Pancreas (tissue), 10 donors: ENCODE measurements at regions not wholly inside any gene's neighbourhood (a gene's known extent, or its start where the extent isn't known, plus 50 kb on each side); places are given as distances from the start of the nearest gene placed in this dataset.

ENCODE experiments used
- ATAC-seq, 4 donors: fragments of 200-7000 bp; cut with Tn5 transposase; one replicate each; pipeline versions ENCODE4 v1.8.0 to v1.9.1; 2020; ENCODE audit warnings: mild to moderate bottlenecking in 4 of 4, moderate library complexity in 4 of 4
- DNase-seq, 6 donors: peaks; one replicate each; pipeline ENCODE4 v3.0.0-alpha.2; 2020
- FAIRE-seq: peaks from 2 replicates; lab custom pipeline; 2012; peaks lifted over from hg19 to GRCh38; lab: Jason Lieb, UNC
- H3K27ac ChIP-seq, 4 donors: fragments of 200-600 bp; sonication (generic); 1 replicate in 3 of 4; 2 replicates in 1 of 4; pipeline versions ENCODE4 v1.5.0 to v1.8.0; 2020
- H3K27me3 ChIP-seq, 4 donors: fragments of 200-600 bp; one replicate each; pipeline ENCODE4 v1.8.0; 2021
- H3K36me3 ChIP-seq, 3 donors: fragments of 200-600 bp; sonication (generic) in 1 of 3; one replicate each; pipeline versions ENCODE4 v1.5.0 to v1.8.0; 2020 to 2021
- H3K4me1 ChIP-seq, 3 donors: fragments of 200-600 bp; one replicate each; pipeline ENCODE4 v1.8.0; 2021
- H3K4me3 ChIP-seq, 4 donors: fragments of 200-600 bp; sonication (generic) in 2 of 4; one replicate each; pipeline versions ENCODE4 v1.5.0 to v1.8.0; 2020 to 2021
- H3K9me3 ChIP-seq, 4 donors: fragments of 200-600 bp; one replicate each; pipeline ENCODE4 v1.8.0; 2021
- WGBS, 2 donors: extraction: QIAGEN DNeasy Blood & Tissue Kit; methylation state at CpG; one replicate each; pipeline ENCODE4 v1.1.7; 2013; 5-methylcytosine and 5-hydroxymethylcytosine counted together
- intact Hi-C, 3 donors: fragments of 100-400 bp; cut with DNase I; formaldehyde crosslinking; loops; one replicate each; pipeline versions ENCODE4 v1.11.1 to v1.14.2; 2022
- TF ChIP-seq, protein P1 (sequence below), 4 donors: fragments of 200-600 bp; sonication (generic) in 3 of 4; IDR thresholded peaks; one replicate each; pipeline versions ENCODE4 v1.5.0 to v1.8.0; 2021; ENCODE audit warnings: antibody characterized with exemption in 4 of 4
- donor health status: healthy with polysubstance abuse.
- donor health status: DM: no; HTN: no; CAD: no; lungs with moderate emphysema.
- donor health status: DM: no; HTN: no; CAD: no.
- donor health status: control.
- donor health status: control.
- donor health status: Bipolar disorder and iron deficiency.
- donor health status: DM: yes; HTN: yes; CAD: no.
- donor health status: DM: no; HTN: no; CAD: no.
- donor health status: DM: no; HTN: no; CAD: no.
- donor health status: DM: yes; HTN: yes; CAD: no.

DNA sequence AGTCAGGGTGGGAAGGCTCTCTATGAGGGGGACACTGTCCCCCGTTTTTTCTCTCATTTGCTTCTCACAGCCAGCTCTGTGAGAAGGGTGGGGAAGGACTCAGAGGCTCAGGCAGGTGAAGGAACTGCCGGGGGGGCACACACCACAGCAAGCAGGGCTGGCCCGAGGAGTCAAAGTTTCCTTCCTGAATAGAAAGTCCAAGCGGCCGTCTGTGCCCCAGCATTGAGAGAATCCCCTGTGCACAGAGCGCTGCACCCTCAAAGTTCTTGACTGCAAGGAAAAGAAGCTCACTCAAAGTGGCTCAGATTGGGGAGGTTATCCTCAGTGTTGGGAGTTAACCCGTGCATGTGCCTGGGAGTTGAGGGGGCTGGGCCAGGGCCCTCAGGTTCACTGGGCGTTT lies 145.2 kb upstream of the AJAP1 start:
- Histone ChIP-seq H3K4me3 (no peak overlapping the region), H3K9me3 (no peaks in the 10 kb centered on the region), H3K27me3 (no peaks in the 10 kb centered on the region), H3K4me1 (peaks cover 0 to 2% (median 0%) of the 10 kb centered on the region in 3 donors), H3K27ac (peak overlapping the region in 3 of 4 donors; percentile 17 to 48 (median 42)), H3K36me3 (no peaks in the 10 kb centered on the region)
- 46 to 52% methylated on average over 8 of the region's 8 CpGs for WGBS, 2 donors
- no peak for DNase-seq
- TF ChIP-seq, protein P1, sequence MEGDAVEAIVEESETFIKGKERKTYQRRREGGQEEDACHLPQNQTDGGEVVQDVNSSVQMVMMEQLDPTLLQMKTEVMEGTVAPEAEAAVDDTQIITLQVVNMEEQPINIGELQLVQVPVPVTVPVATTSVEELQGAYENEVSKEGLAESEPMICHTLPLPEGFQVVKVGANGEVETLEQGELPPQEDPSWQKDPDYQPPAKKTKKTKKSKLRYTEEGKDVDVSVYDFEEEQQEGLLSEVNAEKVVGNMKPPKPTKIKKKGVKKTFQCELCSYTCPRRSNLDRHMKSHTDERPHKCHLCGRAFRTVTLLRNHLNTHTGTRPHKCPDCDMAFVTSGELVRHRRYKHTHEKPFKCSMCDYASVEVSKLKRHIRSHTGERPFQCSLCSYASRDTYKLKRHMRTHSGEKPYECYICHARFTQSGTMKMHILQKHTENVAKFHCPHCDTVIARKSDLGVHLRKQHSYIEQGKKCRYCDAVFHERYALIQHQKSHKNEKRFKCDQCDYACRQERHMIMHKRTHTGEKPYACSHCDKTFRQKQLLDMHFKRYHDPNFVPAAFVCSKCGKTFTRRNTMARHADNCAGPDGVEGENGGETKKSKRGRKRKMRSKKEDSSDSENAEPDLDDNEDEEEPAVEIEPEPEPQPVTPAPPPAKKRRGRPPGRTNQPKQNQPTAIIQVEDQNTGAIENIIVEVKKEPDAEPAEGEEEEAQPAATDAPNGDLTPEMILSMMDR (IDR thresholded peaks at IDR 0.05) = no peak
- intact Hi-C loops = no loop called here
- ATAC-seq = no peak
- no peak for FAIRE-seq

DNA sequence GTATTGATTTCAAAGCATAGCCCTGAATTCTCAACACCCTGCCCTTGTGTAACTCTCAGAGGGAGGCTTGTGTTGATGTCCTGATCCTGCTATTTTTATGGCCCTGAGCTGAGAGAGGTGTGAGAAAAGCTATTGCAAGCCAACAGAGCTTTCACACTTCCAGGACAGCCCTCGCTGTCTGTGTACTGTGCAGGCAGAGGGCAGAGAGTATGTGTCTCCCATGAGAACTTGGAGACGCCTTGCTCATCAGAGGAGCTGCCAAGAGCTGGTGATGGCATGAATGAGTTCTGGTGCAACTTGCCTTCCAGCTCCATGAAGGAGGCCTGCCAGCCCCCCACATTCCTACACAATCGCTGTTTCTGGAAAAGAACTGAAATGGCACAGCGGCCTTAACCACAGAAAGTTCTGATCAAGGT lies 144.1 kb upstream of the AJAP1 start:
- H3K4me1 ChIP-seq = peaks cover 0 to 2% (median 0%) of the 10 kb centered on the region in 3 donors
- 57 to 61% methylated on average over 4 of the region's 4 CpGs for WGBS, 2 donors
- no peaks in the 10 kb centered on the region for H3K36me3 ChIP-seq
- H3K27me3 ChIP-seq = no peaks in the 10 kb centered on the region
- no peaks in the 10 kb centered on the region for H3K9me3 ChIP-seq
- H3K27ac ChIP-seq = peak overlapping the region; percentile 23 to 45 (median 34)
- ATAC-seq (peak; percentile 37 to 87 (median 72)), DNase-seq (peak in 2 of 6 donors; percentile 35 to 40), FAIRE-seq (no peak)
- TF ChIP-seq, protein P1 (IDR thresholded peaks at IDR 0.05) = no peak
- intact Hi-C loops = no loop called here
- H3K4me3 ChIP-seq = no peak overlapping the region

DNA sequence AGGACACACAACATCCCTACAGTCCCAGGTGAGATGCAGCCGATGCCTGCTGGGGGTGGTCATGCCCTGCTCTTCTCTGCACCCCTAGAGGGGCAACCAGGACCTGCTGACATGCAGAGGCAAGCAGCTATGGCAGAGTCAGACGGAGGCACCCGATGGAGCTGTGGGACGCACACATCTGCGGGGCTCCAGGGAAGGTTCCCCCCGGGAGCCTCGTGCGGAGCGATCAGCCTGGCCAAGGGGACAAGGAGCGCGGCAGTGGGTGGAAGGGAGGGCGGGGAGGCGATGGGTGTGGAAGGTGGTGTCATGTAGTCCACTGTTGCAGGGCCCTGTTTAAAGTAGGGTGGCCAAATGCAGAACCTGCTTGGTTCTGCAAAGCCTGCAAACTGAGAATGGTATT lies 143.0 kb upstream of the AJAP1 start:
- 71 to 86% methylated on average over 13 of the region's 13 CpGs for WGBS, 2 donors
- Histone ChIP-seq H3K9me3 (no peaks in the 10 kb centered on the region), H3K27ac (peak overlapping the region in 2 of 4 donors; percentile 42 to 45), H3K4me1 (peaks cover 0 to 6% (median 3%) of the 10 kb centered on the region in 3 donors), H3K36me3 (no peaks in the 10 kb centered on the region), H3K27me3 (no peaks in the 10 kb centered on the region), H3K4me3 (no peak overlapping the region)
- ATAC-seq (no peak), DNase-seq (no peak), FAIRE-seq (no peak)
- intact Hi-C loops = no loop called here
- TF ChIP-seq, protein P1 (IDR thresholded peaks at IDR 0.05) = no peak

DNA sequence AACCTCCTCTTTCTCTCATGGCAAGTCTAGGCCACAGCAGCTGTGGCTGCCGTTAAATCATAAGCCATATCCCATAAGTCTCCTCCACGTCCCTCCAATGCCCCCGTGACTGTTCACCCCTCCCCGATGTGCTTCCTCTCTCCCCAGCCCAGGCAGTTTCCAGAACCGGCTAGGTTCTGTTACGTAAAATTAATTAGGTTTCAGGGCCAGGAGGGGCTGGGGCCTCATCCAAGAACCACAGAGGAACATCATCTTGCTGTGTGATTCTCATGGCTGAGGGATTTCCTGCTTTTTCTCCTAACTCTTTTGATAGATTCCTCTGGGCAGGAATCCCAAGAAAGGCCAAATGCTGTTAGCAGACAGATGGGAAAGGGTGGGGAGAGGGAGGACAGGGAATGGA lies 141.8 kb upstream of the AJAP1 start:
- no peaks in the 10 kb centered on the region for H3K9me3 ChIP-seq
- DNase-seq (peak in 2 of 6 donors; percentile 20 to 31), ATAC-seq (peak in 3 of 4 donors; percentile 16 to 60 (median 44)), FAIRE-seq (no peak)
- H3K4me1 ChIP-seq = peaks cover 7 to 13% (median 8%) of the 10 kb centered on the region in 3 donors
- 34 to 40% methylated on average over 6 of the region's 6 CpGs for WGBS, 2 donors
- H3K27me3 ChIP-seq = no peaks in the 10 kb centered on the region
- TF ChIP-seq, protein P1 (IDR thresholded peaks at IDR 0.05) = no peak
- H3K27ac ChIP-seq = peak overlapping the region; percentile 7 to 22 (median 18)
- H3K36me3 ChIP-seq = no peaks in the 10 kb centered on the region
- intact Hi-C loops = no loop called here
- no peak overlapping the region for H3K4me3 ChIP-seq

DNA sequence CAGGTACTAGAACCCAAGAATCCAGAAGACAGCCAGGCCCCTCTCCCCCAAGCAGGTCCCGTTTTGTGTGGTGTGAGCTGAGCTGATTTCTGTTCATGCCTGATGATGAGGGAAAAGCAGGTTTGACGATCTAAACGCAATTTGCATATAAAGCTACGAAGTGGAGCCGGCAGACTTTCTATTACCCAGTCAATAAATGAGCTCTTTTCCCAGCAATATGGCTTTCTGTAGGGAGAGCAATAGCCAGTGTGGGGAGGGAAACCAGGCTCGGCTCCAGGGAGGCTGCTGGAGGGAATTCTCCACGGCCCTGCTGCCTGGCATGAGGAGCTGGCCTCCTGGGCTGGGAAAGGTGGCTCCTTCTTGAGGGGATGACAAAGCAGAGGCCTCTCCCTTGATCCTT lies 140.7 kb upstream of the AJAP1 start:
- no peak for FAIRE-seq
- intact Hi-C loops = no loop called here
- Histone ChIP-seq H3K9me3 (no peaks in the 10 kb centered on the region), H3K4me3 (no peak overlapping the region), H3K36me3 (no peaks in the 10 kb centered on the region), H3K27me3 (no peaks in the 10 kb centered on the region), H3K4me1 (peaks cover 7 to 13% (median 8%) of the 10 kb centered on the region in 3 donors), H3K27ac (peak overlapping the region in 2 of 4 donors; percentile 7 to 22)
- 35 to 44% methylated on average over 7 of the region's 7 CpGs for WGBS, 2 donors
- TF ChIP-seq, protein P1 (IDR thresholded peaks at IDR 0.05) = no peak
- DNase-seq = no peak
- ATAC-seq = no peak
